H1 (cell line): ENCODE measurements at regions not wholly inside any gene's neighbourhood (a gene's known extent, or its start where the extent isn't known, plus 50 kb on each side); places are given as distances from the start of the nearest gene placed in this dataset.

Experiments
- BRCA1 ChIP-seq: IDR thresholded peaks from 2 replicates; pipeline ENCODE4 v1.6.1; 2012; ENCODE audit warnings: low read depth, low read length, improper control_type of control experiment
- CEBPB ChIP-seq: IDR thresholded peaks from 2 replicates; pipeline ENCODE4 v1.6.1; 2012; ENCODE audit warnings: low read depth, low read length
- CTCF ChIP-seq, 3 experiments: IDR thresholded peaks; 1 replicate in 2 of 3; 2 replicates in 1 of 3; pipeline versions ENCODE4 v1.5.1 to v1.6.1; 2011; ENCODE audit warnings: low read length in 3 of 3, mild to moderate bottlenecking in 3 of 3, inconsistent platforms in 2 of 3, low read depth in 1 of 3, moderate library complexity in 1 of 3; ENCODE audit not compliant: insufficient read depth in 1 of 3; ENCODE audit errors: control extremely low read depth in 1 of 3
- EP300 ChIP-seq, 2 experiments: IDR thresholded peaks; 1 replicate in 1 of 2; 2 replicates in 1 of 2; pipeline ENCODE4 v1.6.1; 2011 to 2012; ENCODE audit warnings: low read depth in 2 of 2, low read length in 2 of 2, mild to moderate bottlenecking in 2 of 2, borderline replicate concordance in 1 of 2, inconsistent platforms in 1 of 2, moderate library complexity in 1 of 2
- EZH2 ChIP-seq: fragments of 200-600 bp; sonication (generic); IDR thresholded peaks from 2 replicates; pipeline ENCODE4 v1.7.1; 2012; ENCODE audit warnings: low read depth, mild to moderate bottlenecking, moderate library complexity, low read length, inconsistent platforms; ENCODE audit not compliant: severe bottlenecking
- MAX ChIP-seq: IDR thresholded peaks from 2 replicates; pipeline ENCODE4 v1.6.1; 2012; ENCODE audit warnings: inconsistent platforms
- POLR2A ChIP-seq, 2 experiments: IDR thresholded peaks; 1 replicate in 1 of 2; 2 replicates in 1 of 2; pipeline ENCODE4 v1.6.1; 2011; ENCODE audit warnings: low read depth in 2 of 2, low read length in 2 of 2, mild to moderate bottlenecking in 2 of 2; ENCODE audit errors: control extremely low read depth in 1 of 2
- POLR2AphosphoS5 ChIP-seq: IDR thresholded peaks from 2 replicates; pipeline ENCODE4 v1.6.1; 2011; ENCODE audit warnings: low read depth, low read length
- YY1 ChIP-seq: IDR thresholded peaks from 2 replicates; pipeline ENCODE4 v1.6.1; 2011; ENCODE audit warnings: low read depth, mild to moderate bottlenecking, low read length
- ZNF274 ChIP-seq: IDR thresholded peaks from 2 replicates; pipeline ENCODE4 v1.7.0; 2012; ENCODE audit warnings: low read length, borderline replicate concordance; ENCODE audit errors: extremely low read depth
- TF ChIP-seq, protein P1 (sequence below): IDR thresholded peaks from 2 replicates; pipeline ENCODE4 v1.6.1; 2012; ENCODE audit warnings: low read length, inconsistent platforms

GRCh38 chr10:29687421-29688164 lies 52.8 kb upstream of the SVIL start:
- TF ChIP-seq EZH2 (no peak), CTCF (IDR thresholded peaks at IDR 0.05; ENCODE audit: control extremely low read depth in 1 of 3, insufficient read depth in 1 of 3, low read depth in 1 of 3, low read length in 3 of 3) (no peak), POLR2A (IDR thresholded peaks at IDR 0.05; ENCODE audit: control extremely low read depth in 1 of 2, low read depth in 2 of 2, low read length in 2 of 2) (no peak), EP300 (IDR thresholded peaks at IDR 0.05; ENCODE audit: borderline replicate concordance in 1 of 2, low read depth in 2 of 2, low read length in 2 of 2) (no peak), BRCA1 (no peak), POLR2AphosphoS5 (no peak), CEBPB (peak; percentile 70), ZNF274 (no peak), YY1 (no peak), MAX (no peak)
- TF ChIP-seq, protein P1, sequence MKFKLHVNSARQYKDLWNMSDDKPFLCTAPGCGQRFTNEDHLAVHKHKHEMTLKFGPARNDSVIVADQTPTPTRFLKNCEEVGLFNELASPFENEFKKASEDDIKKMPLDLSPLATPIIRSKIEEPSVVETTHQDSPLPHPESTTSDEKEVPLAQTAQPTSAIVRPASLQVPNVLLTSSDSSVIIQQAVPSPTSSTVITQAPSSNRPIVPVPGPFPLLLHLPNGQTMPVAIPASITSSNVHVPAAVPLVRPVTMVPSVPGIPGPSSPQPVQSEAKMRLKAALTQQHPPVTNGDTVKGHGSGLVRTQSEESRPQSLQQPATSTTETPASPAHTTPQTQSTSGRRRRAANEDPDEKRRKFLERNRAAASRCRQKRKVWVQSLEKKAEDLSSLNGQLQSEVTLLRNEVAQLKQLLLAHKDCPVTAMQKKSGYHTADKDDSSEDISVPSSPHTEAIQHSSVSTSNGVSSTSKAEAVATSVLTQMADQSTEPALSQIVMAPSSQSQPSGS: no peak
